IgD-negative memory B cell (primary cell): ENCODE measurements at regions not wholly inside any gene's neighbourhood (a gene's known extent, or its start where the extent isn't known, plus 50 kb on each side); places are given as distances from the start of the nearest gene placed in this dataset.
"Not testable (repeated sequence)": the region's sequence is repeated elsewhere in the genome, so short reads cannot be mapped to it uniquely, and the experiment has no call there.

Experiments used
- H3K27ac Mint-ChIP-seq, 3 donors: one replicate each; pipeline ENCODE4 v1.8.0; 2020 to 2022; ENCODE audit warnings: mild to moderate bottlenecking in 3 of 3, mixed read lengths in 3 of 3, moderate library complexity in 1 of 3
- H3K27me3 Mint-ChIP-seq: one replicate; pipeline ENCODE4 v1.8.0; 2021; ENCODE audit warnings: mixed read lengths
- H3K36me3 Mint-ChIP-seq: one replicate; pipeline ENCODE4 v1.8.0; 2020; ENCODE audit warnings: mild to moderate bottlenecking, mixed read lengths
- H3K4me1 Mint-ChIP-seq, 3 donors: one replicate each; pipeline ENCODE4 v1.8.0; 2020 to 2022; ENCODE audit warnings: mixed read lengths in 3 of 3, mild to moderate bottlenecking in 1 of 3
- H3K4me3 Mint-ChIP-seq, 4 donors: one replicate each; pipeline ENCODE4 v1.8.0; 2020 to 2022; ENCODE audit warnings: mild to moderate bottlenecking in 4 of 4, mixed read lengths in 4 of 4, moderate library complexity in 3 of 4
- H3K9me3 Mint-ChIP-seq, 3 donors: one replicate each; pipeline ENCODE4 v1.8.0; 2020 to 2021; ENCODE audit warnings: mixed read lengths in 3 of 3, mild to moderate bottlenecking in 1 of 3

DNA sequence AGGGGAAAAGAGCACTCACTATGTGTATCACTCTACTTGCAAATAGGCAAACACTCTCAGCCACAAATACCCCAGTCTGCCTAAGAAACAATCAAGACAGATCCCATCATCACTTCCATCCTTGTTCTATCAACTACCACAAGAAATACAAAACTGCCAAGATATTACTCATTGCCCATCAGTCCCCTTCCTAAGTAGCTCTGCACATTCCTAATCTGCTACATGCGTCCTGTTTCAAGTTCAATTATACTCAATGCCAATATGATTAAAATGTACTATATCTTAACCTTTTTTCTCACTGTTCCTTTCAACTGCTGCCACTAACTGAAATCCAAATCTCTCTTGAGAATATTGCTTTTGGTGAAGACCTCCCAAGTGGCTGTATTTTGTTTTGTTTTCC, 1688.4 kb downstream of the PLA2G4A start:
- no peaks in the 10 kb centered on the region for H3K27me3 Mint-ChIP-seq
- H3K4me3 Mint-ChIP-seq: no peak overlapping the region
- no peaks in the 10 kb centered on the region for H3K36me3 Mint-ChIP-seq
- no peak overlapping the region for H3K27ac Mint-ChIP-seq
- peaks cover 0 to 2% (median 0%) of the 10 kb centered on the region in 3 donors for H3K4me1 Mint-ChIP-seq
- peaks cover 1 to 5% (median 4%) of the 10 kb centered on the region in 3 donors for H3K9me3 Mint-ChIP-seq

DNA sequence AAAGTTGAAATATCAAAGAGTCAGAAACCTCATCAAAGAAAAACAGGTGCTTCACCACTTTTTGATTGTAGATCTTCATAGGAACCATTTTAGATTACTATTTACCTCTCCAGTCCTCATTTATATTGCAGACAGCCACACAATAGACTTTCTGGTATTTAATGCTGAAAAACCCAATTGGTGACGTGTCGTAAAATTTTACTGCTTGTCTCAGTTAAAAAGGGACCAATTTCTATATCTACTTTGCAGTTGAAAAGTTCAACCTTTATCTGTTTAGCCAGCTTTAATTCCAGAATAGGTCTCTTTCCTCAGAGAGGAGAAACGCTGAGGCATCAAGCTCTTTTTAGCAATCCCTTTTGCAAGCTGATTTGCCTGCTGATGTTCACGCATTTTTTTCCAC, 1722.4 kb downstream of the PLA2G4A start:
- no peak overlapping the region for H3K4me3 Mint-ChIP-seq
- H3K4me1 Mint-ChIP-seq: no peaks in the 10 kb centered on the region
- no peaks in the 10 kb centered on the region for H3K36me3 Mint-ChIP-seq
- no peak overlapping the region for H3K27ac Mint-ChIP-seq
- no peaks in the 10 kb centered on the region for H3K27me3 Mint-ChIP-seq
- no peaks in the 10 kb centered on the region for H3K9me3 Mint-ChIP-seq

DNA sequence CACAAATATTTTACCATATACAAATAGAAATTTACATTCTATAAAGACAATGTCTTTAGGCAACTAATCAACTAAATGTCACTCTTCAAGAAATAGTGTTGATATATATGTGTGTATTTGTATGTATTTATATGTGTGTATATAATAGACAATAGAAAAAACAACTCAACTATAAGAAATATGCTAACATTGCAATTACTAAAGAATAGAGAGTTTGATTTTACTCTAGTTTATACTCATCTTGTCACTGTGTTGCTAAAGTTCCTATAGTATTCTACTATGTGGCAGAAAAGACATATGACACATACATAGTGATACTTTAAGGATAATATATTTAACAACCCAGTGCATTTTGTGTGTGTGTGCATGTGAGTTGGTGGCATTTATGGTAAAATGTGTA, 1728.3 kb downstream of the PLA2G4A start:
- no peaks in the 10 kb centered on the region for H3K27me3 Mint-ChIP-seq
- no peaks in the 10 kb centered on the region for H3K4me1 Mint-ChIP-seq
- no peak overlapping the region for H3K4me3 Mint-ChIP-seq
- no peaks in the 10 kb centered on the region for H3K36me3 Mint-ChIP-seq
- no peak overlapping the region for H3K27ac Mint-ChIP-seq
- H3K9me3 Mint-ChIP-seq: peaks cover 0 to 2% (median 0%) of the 10 kb centered on the region in 3 donors

DNA sequence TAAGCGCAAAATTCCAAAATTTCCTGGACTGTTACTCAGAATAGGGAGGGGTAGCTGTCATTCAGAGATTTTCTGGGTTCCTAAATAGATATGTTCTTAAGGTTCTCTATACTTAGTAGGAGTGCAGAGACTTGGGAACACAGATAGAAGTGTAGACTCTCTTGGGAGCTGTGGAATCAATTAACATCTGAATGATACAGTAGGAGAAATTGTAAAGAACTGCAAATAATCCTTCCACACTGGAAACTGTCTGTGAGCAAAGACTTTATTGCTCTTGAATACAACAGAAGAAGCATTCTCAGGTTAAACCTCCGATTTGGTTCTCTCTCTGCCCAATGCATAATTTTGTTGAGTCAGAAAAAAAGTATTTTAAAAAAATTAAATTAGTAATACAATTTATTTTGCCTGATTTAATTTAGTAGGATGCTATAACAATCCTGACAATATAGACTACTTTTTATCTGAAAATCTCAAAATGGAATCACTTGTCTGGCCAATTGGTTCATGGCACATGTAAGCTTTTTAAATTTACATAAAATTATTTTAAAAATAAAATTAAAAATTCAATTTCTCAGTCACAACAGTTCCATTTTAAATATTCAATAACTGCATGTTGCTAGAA, 1754.3 kb downstream of the PLA2G4A start:
- Mint-ChIP-seq H3K4me1 (peaks cover 0 to 2% (median 0%) of the 10 kb centered on the region in 3 donors), H3K4me3 (no peak overlapping the region), H3K27ac (no peak overlapping the region), H3K36me3 (no peaks in the 10 kb centered on the region), H3K9me3 (peaks cover 0 to 4% (median 1%) of the 10 kb centered on the region in 3 donors), H3K27me3 (no peaks in the 10 kb centered on the region)

DNA sequence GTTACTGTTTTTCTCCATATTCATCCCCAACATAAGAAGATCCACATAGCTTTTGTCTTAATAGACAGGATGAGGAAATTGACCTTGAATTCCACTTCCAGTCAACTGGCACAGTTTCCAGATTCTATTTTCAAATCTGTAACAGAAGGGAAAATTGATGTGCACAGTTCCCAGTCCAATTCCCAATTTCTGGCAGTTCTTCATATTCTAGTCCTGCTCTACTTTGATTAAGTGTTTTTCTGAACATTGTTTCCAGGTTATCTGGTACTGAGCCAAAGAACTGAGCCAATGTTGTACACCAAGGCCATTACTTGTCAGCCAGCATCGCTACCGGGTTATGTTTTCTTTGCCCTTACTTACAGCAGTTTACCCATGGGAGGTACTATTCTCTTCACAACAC, 1755.4 kb downstream of the PLA2G4A start:
- no peaks in the 10 kb centered on the region for H3K36me3 Mint-ChIP-seq
- H3K27ac Mint-ChIP-seq: no peak overlapping the region
- H3K9me3 Mint-ChIP-seq: peaks cover 0 to 5% (median 2%) of the 10 kb centered on the region in 3 donors

DNA sequence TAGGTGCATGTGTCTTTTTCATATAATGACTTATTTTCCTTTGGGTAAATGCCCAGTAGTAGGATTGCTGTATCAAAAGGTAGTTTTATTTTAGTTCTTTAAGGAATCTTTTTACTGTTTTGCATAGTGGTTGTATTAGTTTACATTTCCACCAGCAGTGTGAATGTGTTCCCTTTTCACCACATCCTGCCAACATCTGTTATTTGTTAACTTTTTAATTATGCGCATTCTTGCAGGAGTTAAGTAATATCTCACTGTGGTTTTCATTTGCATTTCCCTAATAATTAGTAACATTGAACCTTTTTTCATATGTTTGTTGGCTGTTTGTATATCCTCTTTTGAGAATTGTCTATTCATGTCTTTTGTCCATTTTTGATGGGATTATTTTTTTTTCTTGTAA, 1761.9 kb downstream of the PLA2G4A start:
- Mint-ChIP-seq H3K27me3 (no peaks in the 10 kb centered on the region), H3K36me3 (no peaks in the 10 kb centered on the region), H3K27ac (no peak overlapping the region), H3K9me3 (peaks cover 2 to 5% (median 3%) of the 10 kb centered on the region in 3 donors), H3K4me3 (no peak overlapping the region), H3K4me1 (no peaks in the 10 kb centered on the region)

More for the DNA sequence above, 1755.4 kb downstream of the PLA2G4A start:
- H3K4me3 Mint-ChIP-seq: no peak overlapping the region
- H3K27me3 Mint-ChIP-seq: no peaks in the 10 kb centered on the region
- H3K4me1 Mint-ChIP-seq: peaks cover 0 to 2% (median 0%) of the 10 kb centered on the region in 3 donors

DNA sequence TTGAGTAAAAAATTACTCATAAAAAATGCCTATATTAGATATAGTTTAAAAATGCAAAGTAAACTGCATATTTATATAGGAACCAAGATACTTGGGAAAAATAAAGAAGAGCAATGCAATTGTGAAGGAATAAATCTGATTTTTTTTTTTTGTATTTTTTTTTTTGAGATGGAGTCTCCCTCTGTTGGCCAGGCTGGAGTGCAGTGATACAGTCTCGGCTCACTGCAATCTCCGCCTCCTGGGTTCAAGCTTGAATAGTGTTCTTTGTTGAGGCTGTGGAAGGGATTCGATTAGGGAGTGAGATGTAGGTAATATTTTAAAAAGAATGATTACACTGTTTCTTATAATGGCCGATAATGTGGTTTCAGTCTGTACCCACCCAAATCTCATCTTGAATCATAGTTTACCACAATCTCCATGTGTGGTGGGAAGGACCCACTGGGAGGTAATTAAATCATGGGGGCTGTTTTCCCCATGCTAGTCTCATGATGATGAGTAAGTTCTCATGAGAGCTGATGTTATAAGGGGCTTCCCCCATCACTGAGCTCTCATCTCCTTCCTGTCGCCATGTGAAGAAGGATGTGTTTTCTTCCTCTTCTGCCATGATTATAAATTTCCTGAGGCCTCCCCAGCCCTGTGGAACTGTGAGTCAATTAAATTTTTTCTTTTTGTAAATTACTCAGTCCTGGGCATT, 1765.9 kb downstream of the PLA2G4A start:
- H3K36me3 Mint-ChIP-seq: no peaks in the 10 kb centered on the region
- H3K4me1 Mint-ChIP-seq: peaks cover 0 to 1% (median 0%) of the 10 kb centered on the region in 3 donors
- H3K9me3 Mint-ChIP-seq: peaks cover 0 to 9% (median 3%) of the 10 kb centered on the region in 3 donors
- no peak overlapping the region for H3K4me3 Mint-ChIP-seq
- no peak overlapping the region for H3K27ac Mint-ChIP-seq
- H3K27me3 Mint-ChIP-seq: no peaks in the 10 kb centered on the region

DNA sequence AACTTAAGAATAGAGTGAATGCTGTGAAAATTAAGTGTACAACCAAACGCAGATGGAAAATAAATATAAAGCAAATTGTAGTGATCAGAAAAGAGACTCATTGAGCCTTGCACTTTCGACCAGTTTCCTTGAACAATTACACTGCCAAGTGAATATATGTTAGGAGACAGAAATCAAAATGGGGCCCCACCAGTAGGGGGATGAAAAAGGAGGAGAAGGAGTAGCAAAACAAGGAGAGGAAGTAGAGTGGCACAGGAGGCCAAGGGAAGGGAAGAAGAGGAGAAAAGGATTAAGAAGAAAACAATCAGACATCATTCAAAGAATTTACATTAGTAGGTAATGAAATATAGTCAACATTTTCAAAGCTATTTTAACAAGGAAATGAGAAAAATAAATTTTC, 1770.6 kb downstream of the PLA2G4A start:
- no peaks in the 10 kb centered on the region for H3K36me3 Mint-ChIP-seq
- peaks cover 0 to 1% (median 0%) of the 10 kb centered on the region in 3 donors for H3K4me1 Mint-ChIP-seq
- peaks cover 0 to 9% (median 0%) of the 10 kb centered on the region in 3 donors for H3K9me3 Mint-ChIP-seq
- peak overlapping the region in 1 of 4 donors; percentile 50 for H3K4me3 Mint-ChIP-seq
- no peaks in the 10 kb centered on the region for H3K27me3 Mint-ChIP-seq
- no peak overlapping the region for H3K27ac Mint-ChIP-seq

DNA sequence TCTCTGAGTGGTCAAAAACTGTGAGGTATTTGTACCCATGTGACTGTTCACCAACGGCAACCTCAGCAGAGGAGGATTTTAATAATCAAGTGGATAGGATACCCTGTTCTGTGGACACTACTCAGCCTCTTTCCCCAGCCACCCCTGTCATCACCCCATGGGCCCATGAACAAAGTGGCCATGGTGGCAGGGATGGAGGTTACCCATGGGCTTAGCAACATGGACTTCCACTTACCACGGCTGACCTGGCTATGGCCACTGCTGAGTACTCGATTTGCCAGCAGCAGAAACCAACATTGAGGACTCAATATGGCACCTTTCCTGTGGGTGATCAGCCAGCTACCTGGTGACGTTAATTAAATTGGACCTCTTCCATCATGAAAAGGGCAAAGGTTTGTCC, 1782.7 kb downstream of the PLA2G4A start:
- no peak overlapping the region for H3K4me3 Mint-ChIP-seq
- H3K36me3 Mint-ChIP-seq: no peaks in the 10 kb centered on the region
- peaks cover 6 to 15% (median 7%) of the 10 kb centered on the region in 3 donors for H3K9me3 Mint-ChIP-seq

DNA sequence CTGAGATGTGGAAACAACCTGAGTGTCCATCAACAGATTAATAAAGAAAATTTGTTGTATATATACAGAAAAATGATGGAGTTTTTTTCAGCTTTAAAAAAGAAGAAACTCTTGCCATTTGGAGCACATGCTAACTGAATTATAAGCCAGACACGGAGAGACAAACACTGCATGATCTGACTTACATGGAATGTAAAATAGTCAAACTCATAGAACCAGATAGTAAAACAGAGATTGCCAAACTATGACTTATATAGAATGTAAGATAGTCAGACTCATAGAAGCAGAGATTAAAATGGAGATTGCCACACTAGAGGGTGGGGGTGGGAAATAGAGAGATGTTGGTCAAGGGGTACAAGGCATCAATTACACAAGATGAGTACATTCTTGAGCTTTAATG, 1786.6 kb downstream of the PLA2G4A start:
- peaks cover 6 to 11% (median 7%) of the 10 kb centered on the region in 3 donors for H3K9me3 Mint-ChIP-seq
- no peaks in the 10 kb centered on the region for H3K36me3 Mint-ChIP-seq
- no peak overlapping the region for H3K4me3 Mint-ChIP-seq
- H3K27ac Mint-ChIP-seq: no peak overlapping the region
- H3K4me1 Mint-ChIP-seq: no peaks in the 10 kb centered on the region
- H3K27me3 Mint-ChIP-seq: no peaks in the 10 kb centered on the region

More for the DNA sequence above, 1782.7 kb downstream of the PLA2G4A start:
- no peaks in the 10 kb centered on the region for H3K4me1 Mint-ChIP-seq
- H3K27ac Mint-ChIP-seq: no peak overlapping the region
- no peaks in the 10 kb centered on the region for H3K27me3 Mint-ChIP-seq

DNA sequence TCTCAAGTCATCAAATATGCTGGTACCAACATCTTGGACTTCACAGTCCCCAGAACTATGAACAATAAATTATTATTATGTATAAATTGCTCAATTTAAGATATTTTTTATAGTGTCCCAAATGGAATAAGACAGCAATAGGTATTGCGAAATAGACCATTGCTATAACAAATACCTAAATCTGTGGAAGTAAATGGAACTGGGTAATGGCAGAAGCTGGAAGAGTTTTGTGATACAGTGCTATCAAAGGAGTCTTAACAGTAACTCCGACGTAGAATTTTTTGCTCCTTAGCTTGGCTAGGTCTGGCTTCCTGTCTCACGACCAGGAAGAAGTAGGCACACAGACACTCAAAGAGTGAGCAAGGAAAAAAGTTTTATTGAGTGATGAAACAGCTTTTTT, 1791.5 kb downstream of the PLA2G4A start:
- H3K36me3 Mint-ChIP-seq: no peaks in the 10 kb centered on the region
- H3K4me3 Mint-ChIP-seq: no peak overlapping the region
- H3K27ac Mint-ChIP-seq: no peak overlapping the region
- H3K9me3 Mint-ChIP-seq: peaks cover 0 to 3% (median 1%) of the 10 kb centered on the region in 3 donors
- no peaks in the 10 kb centered on the region for H3K27me3 Mint-ChIP-seq
- no peaks in the 10 kb centered on the region for H3K4me1 Mint-ChIP-seq

DNA sequence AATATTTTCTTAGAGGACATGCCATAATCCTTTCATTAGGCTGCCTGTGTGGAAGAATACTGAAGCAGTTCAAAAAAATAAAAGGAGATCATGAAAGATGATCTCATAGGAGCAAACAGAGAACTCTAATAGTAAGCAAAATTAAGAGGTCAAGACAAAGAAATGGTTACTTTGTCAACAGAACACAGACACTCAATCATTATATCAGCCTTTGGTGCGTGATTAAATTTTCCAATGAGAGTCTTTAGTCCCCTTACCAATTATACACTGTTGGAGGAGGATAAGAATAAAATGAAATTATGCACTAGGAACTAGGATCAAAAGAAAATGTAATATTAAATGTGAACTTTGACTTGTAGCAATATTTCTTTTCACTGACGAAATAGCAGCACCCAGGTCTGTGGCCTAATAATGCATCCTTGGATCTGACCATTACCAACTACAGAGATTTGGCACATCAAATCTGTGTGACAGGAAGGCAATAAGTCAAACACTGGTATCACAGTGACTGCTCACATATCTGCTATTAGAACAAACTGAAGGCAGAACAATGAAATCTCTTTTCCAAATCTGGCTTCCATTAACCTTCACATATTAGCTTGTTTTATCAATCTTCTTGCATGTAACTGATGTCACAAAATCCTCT, 1812.9 kb downstream of the PLA2G4A start:
- Mint-ChIP-seq H3K36me3 (no peaks in the 10 kb centered on the region), H3K4me3 (no peak overlapping the region), H3K27ac (no peak overlapping the region), H3K4me1 (no peaks in the 10 kb centered on the region), H3K9me3 (peaks cover 0 to 6% (median 5%) of the 10 kb centered on the region in 3 donors), H3K27me3 (no peaks in the 10 kb centered on the region)

DNA sequence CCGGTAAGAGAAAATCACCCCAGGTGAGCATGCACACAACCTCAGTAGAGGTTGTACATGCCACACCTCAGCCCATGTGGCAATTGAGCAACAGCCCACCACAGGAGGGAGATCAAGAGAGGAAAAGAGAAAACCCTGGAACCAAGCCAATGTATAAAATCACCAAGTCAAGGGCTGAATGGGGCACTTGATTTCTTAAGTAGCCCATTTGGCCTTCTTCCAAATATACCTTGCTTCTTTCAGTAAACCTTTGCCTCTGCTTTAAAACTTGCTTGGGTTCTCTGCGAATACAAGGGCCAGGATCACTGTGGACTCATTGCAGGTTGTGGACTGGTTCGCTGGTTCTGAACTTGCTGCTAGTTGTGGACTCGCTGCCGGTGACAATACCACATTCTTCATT, 1814.0 kb downstream of the PLA2G4A start:
- Mint-ChIP-seq H3K4me3 (no peak overlapping the region), H3K4me1 (no peaks in the 10 kb centered on the region), H3K9me3 (peaks cover 0 to 6% (median 5%) of the 10 kb centered on the region in 3 donors), H3K27ac (no peak overlapping the region), H3K27me3 (no peaks in the 10 kb centered on the region), H3K36me3 (no peaks in the 10 kb centered on the region)

DNA sequence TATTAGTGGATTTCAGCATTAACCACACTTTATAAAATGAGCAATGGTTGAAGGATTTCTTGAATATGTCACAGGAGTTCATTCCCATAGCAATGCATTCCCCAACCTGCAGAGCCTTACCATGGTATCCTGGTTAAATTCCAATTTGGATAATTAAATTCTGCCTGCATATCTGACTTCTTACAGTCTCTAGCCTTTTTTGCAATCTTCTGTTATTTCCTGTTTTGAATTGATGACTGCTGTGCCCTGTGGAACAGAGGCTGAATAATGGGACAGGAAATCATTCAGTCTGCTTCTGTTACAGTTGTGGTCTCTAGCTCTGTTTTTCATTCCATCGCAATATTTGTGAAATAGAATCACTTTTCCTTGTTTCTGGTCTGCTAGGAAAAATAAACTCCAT, 1823.9 kb downstream of the PLA2G4A start:
- Mint-ChIP-seq H3K9me3 (peaks cover 0 to 3% (median 3%) of the 10 kb centered on the region in 3 donors), H3K27ac (no peak overlapping the region), H3K4me1 (no peaks in the 10 kb centered on the region), H3K27me3 (no peaks in the 10 kb centered on the region), H3K4me3 (no peak overlapping the region), H3K36me3 (no peaks in the 10 kb centered on the region)

DNA sequence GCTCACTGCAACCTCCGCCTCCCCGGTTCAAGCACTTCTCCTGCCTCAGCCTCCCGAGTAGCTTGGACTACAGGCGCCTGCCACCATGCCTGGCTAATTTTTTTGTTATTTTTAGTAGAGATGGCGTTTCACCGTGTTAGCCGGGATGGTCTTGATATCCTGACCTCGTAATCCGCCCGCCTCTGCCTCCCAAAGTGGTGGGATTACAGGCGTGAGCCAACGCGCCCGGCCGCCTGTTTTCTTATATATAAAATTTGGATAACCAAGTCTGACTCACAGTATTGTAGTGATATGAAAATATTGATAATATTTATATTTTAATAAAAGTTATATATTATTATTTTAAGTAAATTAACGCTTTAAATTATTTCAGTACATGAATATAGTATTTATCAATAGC, 1821.7 kb downstream of the BRINP3 start:
- H3K27ac Mint-ChIP-seq, H3K4me3 Mint-ChIP-seq, H3K27me3 Mint-ChIP-seq, H3K9me3 Mint-ChIP-seq, H3K4me1 Mint-ChIP-seq, H3K36me3 Mint-ChIP-seq: not testable (repeated sequence)
